ENCODE measurements at regions not wholly inside any gene's neighbourhood (a gene's known extent, or its start where the extent isn't known, plus 50 kb on each side); places are given as distances from the start of the nearest gene placed in this dataset.
A peak's percentile ranks its signal among the peaks of the same experiment; 100 is the strongest.

GRCh38 chr18:24979235-24979634 is 372.7 kb downstream of the ZNF521 start:
- TF ChIP-seq CTCF (IDR thresholded peaks at IDR 0.05; ENCODE audit: borderline replicate concordance) = no peak
- Histone ChIP-seq H3K4me1 (no peaks in the 10 kb centered on the region), H3K9me3 (replicated peaks) (no peaks in the 10 kb centered on the region), H3K27ac (replicated peaks) (no peak overlapping the region), H3K27me3 (ENCODE audit: low read depth) (peaks cover 8% of the 10 kb centered on the region), H3K36me3 (no peaks in the 10 kb centered on the region), H3K4me3 (no peak overlapping the region)
- intact Hi-C loops (cut with micrococcal nuclease) = no loop called here
- DNase-seq = no peak

DNA sequence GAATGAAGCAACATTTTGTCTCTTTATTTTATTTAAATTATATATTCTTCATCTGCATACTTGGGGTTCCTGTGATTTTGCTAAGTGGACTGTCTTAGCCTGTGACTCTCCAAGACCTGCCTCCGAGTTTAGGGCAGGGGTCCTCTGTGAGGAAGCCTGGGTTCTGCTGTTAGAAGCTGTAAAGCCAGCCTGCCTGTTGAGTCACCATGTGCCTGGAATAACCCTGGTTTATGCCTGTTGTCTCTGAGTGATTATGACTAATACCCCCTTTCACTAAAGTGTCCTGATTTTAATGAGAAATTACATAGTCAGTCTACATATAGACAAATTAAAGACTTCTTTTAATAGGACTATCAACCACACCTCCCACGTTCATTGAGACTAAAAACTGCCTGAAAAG is 369.1 kb downstream of the ZNF521 start:
- no peaks in the 10 kb centered on the region for H3K9me3 ChIP-seq (replicated peaks)
- intact Hi-C loops (cut with micrococcal nuclease) = no loop called here
- peaks cover 8% of the 10 kb centered on the region for H3K27me3 ChIP-seq (ENCODE audit: low read depth)
- no peaks in the 10 kb centered on the region for H3K36me3 ChIP-seq
- H3K27ac ChIP-seq (replicated peaks) = no peak overlapping the region
- DNase-seq = no peak
- H3K4me3 ChIP-seq = no peak overlapping the region
- no peak for TF ChIP-seq CTCF (IDR thresholded peaks at IDR 0.05; ENCODE audit: borderline replicate concordance)
- peaks cover 18% of the 10 kb centered on the region for H3K4me1 ChIP-seq

GRCh38 chr18:24983566-24984139 is 368.3 kb downstream of the ZNF521 start:
- Histone ChIP-seq H3K9me3 (replicated peaks) (no peaks in the 10 kb centered on the region), H3K27me3 (ENCODE audit: low read depth) (peaks cover 8% of the 10 kb centered on the region), H3K27ac (replicated peaks) (no peak overlapping the region), H3K4me3 (no peak overlapping the region), H3K36me3 (no peaks in the 10 kb centered on the region), H3K4me1 (peaks cover 26% of the 10 kb centered on the region)
- DNase-seq = no peak
- no peak for TF ChIP-seq CTCF (IDR thresholded peaks at IDR 0.05; ENCODE audit: borderline replicate concordance)
- intact Hi-C loops (cut with micrococcal nuclease) = no loop called here

- Histone ChIP-seq H3K27ac (replicated peaks) (peak overlapping the region; percentile 81), H3K4me3 (peak overlapping the region; percentile 47), H3K27me3 (ENCODE audit: low read depth) (no peaks in the 10 kb centered on the region), H3K4me1 (peaks cover 39% of the 10 kb centered on the region), H3K9me3 (replicated peaks) (no peaks in the 10 kb centered on the region), H3K36me3 (no peaks in the 10 kb centered on the region)
- intact Hi-C loops (cut with micrococcal nuclease) = no loop called here
- no peak for DNase-seq
- TF ChIP-seq CTCF (IDR thresholded peaks at IDR 0.05; ENCODE audit: borderline replicate concordance) = no peak
Measured at GRCh38 chr18:24985586-24985985, 366.4 kb downstream of the ZNF521 start.

DNA sequence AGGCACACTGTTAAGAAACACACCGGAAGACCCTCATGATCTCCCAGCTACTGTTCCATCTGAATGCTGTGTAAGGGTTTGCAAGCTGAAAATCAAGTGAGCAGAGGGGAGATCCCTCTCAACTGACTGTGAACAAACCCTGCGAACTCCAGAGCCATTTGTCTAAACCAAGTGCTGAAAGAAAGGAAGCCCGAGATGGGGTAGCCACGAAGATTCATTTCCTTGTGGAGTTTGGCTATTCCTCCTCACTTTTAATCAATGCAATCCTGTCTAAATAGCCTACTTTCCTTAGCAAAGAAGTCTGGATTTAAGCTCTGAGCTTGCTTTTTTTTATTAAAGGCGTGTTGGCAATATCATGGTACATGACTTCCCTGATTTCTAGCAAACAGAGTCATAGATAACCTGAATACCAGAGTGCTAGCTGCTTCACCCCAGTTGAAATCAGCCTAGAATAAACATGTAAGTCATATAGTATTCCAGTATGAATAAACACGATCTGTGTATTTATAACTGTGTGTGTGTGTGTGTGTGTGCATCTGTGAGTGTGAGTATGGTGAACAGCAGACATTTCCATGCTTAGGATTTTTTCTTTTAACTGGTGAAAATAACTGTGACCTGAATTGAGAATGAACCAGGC is 365.2 kb downstream of the ZNF521 start:
- intact Hi-C loops (cut with micrococcal nuclease) = no loop called here
- TF ChIP-seq CTCF (IDR thresholded peaks at IDR 0.05; ENCODE audit: borderline replicate concordance) = no peak
- Histone ChIP-seq H3K36me3 (no peaks in the 10 kb centered on the region), H3K27me3 (ENCODE audit: low read depth) (no peaks in the 10 kb centered on the region), H3K4me3 (peak overlapping the region; percentile 47), H3K4me1 (peaks cover 49% of the 10 kb centered on the region), H3K27ac (replicated peaks) (peak overlapping the region; percentile 81), H3K9me3 (replicated peaks) (no peaks in the 10 kb centered on the region)
- DNase-seq = no peak

Data from left ventricle myocardium inferior (tissue), 1 donor.